CD4-positive, CD25-positive, alpha-beta regulatory T cell (primary cell): ENCODE measurements at regions not wholly inside any gene's neighbourhood (a gene's known extent, or its start where the extent isn't known, plus 50 kb on each side); places are given as distances from the start of the nearest gene placed in this dataset.

Source experiments
- ATAC-seq, 2 donors: fragments of 150-1000 bp; cut with Tn5 transposase; one replicate each; pipeline ENCODE4 v1.10.0; 2021; ENCODE audit warnings: low read depth in 2 of 2, moderate number of reproducible peaks in 2 of 2, moderate library complexity in 1 of 2
- DNase-seq, 3 donors: peaks; one replicate each; pipeline versions ENCODE4 v3.0.0 to v3.0.0-alpha.2; 2012 to 2022; ENCODE audit warnings: mixed read lengths in 1 of 3
- H3K27ac ChIP-seq: one replicate; pipeline ENCODE4 v1.7.0; 2013; ENCODE audit warnings: mild to moderate bottlenecking, low read length; ENCODE audit not compliant: insufficient read depth, poor library complexity, severe bottlenecking
- H3K27me3 ChIP-seq: one replicate; pipeline ENCODE4 v1.7.0; 2013; ENCODE audit warnings: low read length; ENCODE audit not compliant: control insufficient read depth, insufficient read depth
- H3K36me3 ChIP-seq: one replicate; pipeline ENCODE4 v1.7.0; 2013; ENCODE audit warnings: mild to moderate bottlenecking, low read length, moderate library complexity; ENCODE audit not compliant: control insufficient read depth, insufficient read depth
- H3K4me1 ChIP-seq: 2 replicates; pipeline ENCODE4 v1.7.0; 2013; ENCODE audit warnings: mild to moderate bottlenecking, low read length; ENCODE audit not compliant: insufficient read depth, control insufficient read depth, poor library complexity, severe bottlenecking
- H3K4me3 ChIP-seq: one replicate; pipeline ENCODE4 v1.7.0; 2013; ENCODE audit warnings: low read depth, mild to moderate bottlenecking, low read length, moderate library complexity
- H3K9me3 ChIP-seq, 2 experiments: 1 replicate in 1 of 2; 2 replicates in 1 of 2; pipeline ENCODE4 v1.7.0; 2013; ENCODE audit warnings: low read length in 2 of 2, mild to moderate bottlenecking in 1 of 2, moderate library complexity in 1 of 2; ENCODE audit not compliant: control insufficient read depth in 2 of 2
- H3K27ac Mint-ChIP-seq, 3 donors: one replicate each; pipeline ENCODE4 v1.8.0; 2020 to 2022; ENCODE audit warnings: mild to moderate bottlenecking in 3 of 3, mixed read lengths in 3 of 3, moderate library complexity in 2 of 3
- H3K27me3 Mint-ChIP-seq: one replicate; pipeline ENCODE4 v1.8.0; 2022; ENCODE audit warnings: mild to moderate bottlenecking, mixed read lengths
- H3K36me3 Mint-ChIP-seq: one replicate; pipeline ENCODE4 v1.8.0; 2020; ENCODE audit warnings: mixed read lengths
- H3K4me1 Mint-ChIP-seq, 4 donors: one replicate each; pipeline ENCODE4 v1.8.0; 2020 to 2022; ENCODE audit warnings: mixed read lengths in 4 of 4, mild to moderate bottlenecking in 1 of 4
- H3K4me3 Mint-ChIP-seq, 4 donors: one replicate each; pipeline ENCODE4 v1.8.0; 2020 to 2022; ENCODE audit warnings: mild to moderate bottlenecking in 4 of 4, mixed read lengths in 4 of 4, moderate library complexity in 3 of 4
- H3K9me3 Mint-ChIP-seq, 7 donors: one replicate each; pipeline ENCODE4 v1.8.0; 2020 to 2022; ENCODE audit warnings: mixed read lengths in 7 of 7, mild to moderate bottlenecking in 3 of 7, moderate library complexity in 2 of 7

DNA sequence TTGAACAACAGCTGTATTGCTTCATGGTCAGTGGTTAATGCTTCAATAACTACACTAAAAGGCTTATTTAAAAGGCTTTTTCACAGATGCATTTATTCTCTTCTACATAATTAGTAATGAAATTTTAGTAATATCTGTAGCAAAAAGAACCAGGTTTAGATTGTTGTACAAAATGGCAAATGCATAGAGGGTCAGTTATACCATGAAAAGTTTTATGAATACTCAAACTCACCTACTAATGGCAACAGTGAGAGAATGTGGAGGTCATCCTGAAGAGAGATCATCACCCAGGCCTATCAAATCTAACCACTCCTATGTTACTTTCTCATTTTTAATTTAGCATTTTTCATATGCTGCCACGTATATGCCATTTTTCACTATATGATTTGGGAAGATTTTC lies 444.3 kb upstream of the CDH9 start:
- H3K9me3 Mint-ChIP-seq, result peaks cover 1 to 26% (median 10%) of the 10 kb centered on the region in 7 donors
- no peaks in the 10 kb centered on the region for H3K27me3 Mint-ChIP-seq
- ATAC-seq, result no peak

GRCh38 chr5:27479859-27480258 lies 441.5 kb upstream of the CDH9 start:
- DNase-seq (no peak), ATAC-seq (no peak)
- Mint-ChIP-seq H3K9me3 (peaks cover 0 to 25% (median 6%) of the 10 kb centered on the region in 7 donors), H3K27me3 (no peaks in the 10 kb centered on the region), H3K4me3 (no peak overlapping the region), H3K27ac (no peak overlapping the region), H3K4me1 (no peaks in the 10 kb centered on the region), H3K36me3 (no peaks in the 10 kb centered on the region)
- no peak overlapping the region for H3K4me3 ChIP-seq
- no peaks in the 10 kb centered on the region for H3K27me3 ChIP-seq
- no peaks in the 10 kb centered on the region for H3K4me1 ChIP-seq
- no peaks in the 10 kb centered on the region for H3K36me3 ChIP-seq
- no peak overlapping the region for H3K27ac ChIP-seq
- H3K9me3 ChIP-seq, result peaks cover 4 to 13% of the 10 kb centered on the region in 2 experiments

More for the DNA sequence above, 444.3 kb upstream of the CDH9 start:
- H3K36me3 ChIP-seq, result no peaks in the 10 kb centered on the region
- no peak overlapping the region for H3K27ac ChIP-seq
- H3K4me3 Mint-ChIP-seq, result no peak overlapping the region
- no peaks in the 10 kb centered on the region for H3K27me3 ChIP-seq
- peaks cover 4 to 5% of the 10 kb centered on the region in 2 experiments for H3K9me3 ChIP-seq
- H3K4me3 ChIP-seq, result no peak overlapping the region
- H3K27ac Mint-ChIP-seq, result no peak overlapping the region
- no peak for DNase-seq
- H3K4me1 Mint-ChIP-seq, result no peaks in the 10 kb centered on the region
- H3K4me1 ChIP-seq, result no peaks in the 10 kb centered on the region
- H3K36me3 Mint-ChIP-seq, result no peaks in the 10 kb centered on the region

GRCh38 chr5:27477550-27477949 lies 439.2 kb upstream of the CDH9 start:
- Mint-ChIP-seq H3K4me3 (no peak overlapping the region), H3K4me1 (no peaks in the 10 kb centered on the region), H3K27ac (no peak overlapping the region), H3K9me3 (peaks cover 0 to 32% (median 6%) of the 10 kb centered on the region in 7 donors), H3K27me3 (no peaks in the 10 kb centered on the region), H3K36me3 (no peaks in the 10 kb centered on the region)
- Histone ChIP-seq H3K4me3 (no peak overlapping the region), H3K9me3 (peaks cover 4 to 9% of the 10 kb centered on the region in 2 experiments), H3K36me3 (no peaks in the 10 kb centered on the region), H3K27ac (no peak overlapping the region), H3K4me1 (no peaks in the 10 kb centered on the region), H3K27me3 (no peaks in the 10 kb centered on the region)
- no peak for ATAC-seq
- no peak for DNase-seq

DNA sequence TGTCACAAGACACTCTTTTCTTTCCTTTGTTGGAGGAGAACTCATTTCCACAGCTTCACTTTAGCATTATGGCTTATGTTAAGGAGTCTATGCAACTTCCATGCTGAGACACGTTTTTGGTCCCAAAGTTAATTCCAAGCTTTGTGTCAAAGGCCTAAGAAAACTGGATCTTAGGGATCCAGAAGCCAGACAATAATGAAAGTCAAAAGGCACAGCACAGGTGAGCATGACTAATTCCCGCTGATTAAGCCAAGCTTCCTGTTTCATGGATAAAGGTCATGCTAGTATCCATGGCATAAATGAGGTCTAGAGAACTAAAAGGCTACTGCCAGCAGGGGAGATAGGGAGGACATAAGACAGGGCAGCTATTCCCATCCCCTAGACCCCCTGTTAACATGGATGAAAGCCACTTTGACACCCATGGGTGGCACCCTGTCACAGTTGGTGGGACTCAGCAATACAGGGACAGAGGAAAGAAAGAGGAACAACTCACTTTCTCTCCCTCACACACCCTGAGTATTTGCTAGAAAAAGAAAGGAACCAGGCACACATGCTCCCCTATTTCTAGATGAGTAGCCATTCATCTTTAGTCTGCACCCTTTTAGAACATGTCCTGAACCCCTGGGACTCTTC lies 438.1 kb upstream of the CDH9 start:
- Mint-ChIP-seq H3K4me1 (no peaks in the 10 kb centered on the region), H3K27me3 (no peaks in the 10 kb centered on the region), H3K4me3 (no peak overlapping the region), H3K36me3 (no peaks in the 10 kb centered on the region), H3K9me3 (peaks cover 0 to 25% (median 8%) of the 10 kb centered on the region in 7 donors), H3K27ac (no peak overlapping the region)
- DNase-seq (no peak), ATAC-seq (no peak)
- no peak overlapping the region for H3K4me3 ChIP-seq
- H3K9me3 ChIP-seq, result peaks cover 4 to 9% of the 10 kb centered on the region in 2 experiments
- no peak overlapping the region for H3K27ac ChIP-seq
- H3K4me1 ChIP-seq, result no peaks in the 10 kb centered on the region
- no peaks in the 10 kb centered on the region for H3K27me3 ChIP-seq
- H3K36me3 ChIP-seq, result no peaks in the 10 kb centered on the region

DNA sequence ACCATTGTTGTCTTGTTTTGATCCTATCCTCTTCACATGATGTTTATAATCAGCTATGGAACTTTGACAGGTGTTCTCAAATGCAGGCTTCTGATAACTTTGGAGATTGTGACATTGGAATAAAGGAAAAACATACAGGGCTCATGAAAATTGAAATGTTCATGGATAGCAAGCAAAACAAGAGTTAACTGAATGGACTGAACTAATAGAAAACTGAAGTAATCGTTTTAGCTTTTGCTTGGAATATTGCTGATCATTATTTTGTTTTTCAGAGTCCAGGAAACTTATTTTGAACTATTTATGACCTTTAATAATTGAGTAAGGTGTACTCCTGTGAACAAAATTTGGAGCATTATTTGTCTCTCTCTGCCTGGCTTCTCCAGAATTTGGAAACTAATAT lies 436.7 kb upstream of the CDH9 start:
- H3K27me3 ChIP-seq, result no peaks in the 10 kb centered on the region
- Mint-ChIP-seq H3K27me3 (no peaks in the 10 kb centered on the region), H3K27ac (no peak overlapping the region), H3K9me3 (peaks cover 0 to 21% (median 6%) of the 10 kb centered on the region in 7 donors), H3K36me3 (no peaks in the 10 kb centered on the region), H3K4me1 (no peaks in the 10 kb centered on the region), H3K4me3 (no peak overlapping the region)
- H3K4me3 ChIP-seq, result no peak overlapping the region
- H3K36me3 ChIP-seq, result no peaks in the 10 kb centered on the region
- no peaks in the 10 kb centered on the region for H3K4me1 ChIP-seq
- DNase-seq, result no peak
- H3K27ac ChIP-seq, result no peak overlapping the region
- H3K9me3 ChIP-seq, result peaks cover 4 to 9% of the 10 kb centered on the region in 2 experiments
- no peak for ATAC-seq

GRCh38 chr5:27474395-27474794 lies 436.0 kb upstream of the CDH9 start:
- Mint-ChIP-seq H3K9me3 (peaks cover 0 to 21% (median 6%) of the 10 kb centered on the region in 7 donors), H3K36me3 (no peaks in the 10 kb centered on the region), H3K4me1 (no peaks in the 10 kb centered on the region), H3K27me3 (no peaks in the 10 kb centered on the region), H3K4me3 (no peak overlapping the region), H3K27ac (no peak overlapping the region)
- Histone ChIP-seq H3K27me3 (no peaks in the 10 kb centered on the region), H3K9me3 (peaks cover 4 to 9% of the 10 kb centered on the region in 2 experiments), H3K4me3 (no peak overlapping the region), H3K36me3 (no peaks in the 10 kb centered on the region), H3K27ac (no peak overlapping the region), H3K4me1 (no peaks in the 10 kb centered on the region)
- ATAC-seq (no peak), DNase-seq (no peak)

DNA sequence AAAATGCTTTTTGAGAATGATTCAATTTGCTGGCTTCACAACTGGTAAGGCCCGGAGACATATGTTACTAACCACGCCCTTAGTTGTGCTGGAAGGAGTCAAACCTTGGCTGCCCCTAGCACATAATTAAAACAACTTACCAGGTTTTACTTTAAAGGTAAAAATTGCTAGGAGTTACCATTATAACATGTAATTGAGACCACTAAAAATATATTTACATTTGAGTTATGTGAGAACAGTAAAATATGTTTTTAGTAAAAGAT lies 435.6 kb upstream of the CDH9 start:
- Histone ChIP-seq H3K27me3 (no peaks in the 10 kb centered on the region), H3K9me3 (peaks cover 4 to 9% of the 10 kb centered on the region in 2 experiments), H3K4me1 (no peaks in the 10 kb centered on the region), H3K36me3 (no peaks in the 10 kb centered on the region), H3K27ac (no peak overlapping the region), H3K4me3 (no peak overlapping the region)
- DNase-seq (no peak), ATAC-seq (no peak)
- no peaks in the 10 kb centered on the region for H3K27me3 Mint-ChIP-seq
- peaks cover 0 to 21% (median 4%) of the 10 kb centered on the region in 7 donors for H3K9me3 Mint-ChIP-seq
- H3K4me1 Mint-ChIP-seq, result no peaks in the 10 kb centered on the region
- no peaks in the 10 kb centered on the region for H3K36me3 Mint-ChIP-seq
- H3K27ac Mint-ChIP-seq, result no peak overlapping the region
- no peak overlapping the region for H3K4me3 Mint-ChIP-seq

GRCh38 chr5:27473307-27474046 lies 435.1 kb upstream of the CDH9 start:
- DNase-seq, result no peak
- Mint-ChIP-seq H3K27ac (no peak overlapping the region), H3K27me3 (no peaks in the 10 kb centered on the region), H3K4me1 (no peaks in the 10 kb centered on the region), H3K9me3 (peaks cover 0 to 21% (median 4%) of the 10 kb centered on the region in 7 donors), H3K36me3 (no peaks in the 10 kb centered on the region), H3K4me3 (no peak overlapping the region)
- ATAC-seq, result no peak
- H3K27me3 ChIP-seq, result no peaks in the 10 kb centered on the region
- peaks cover 4 to 9% of the 10 kb centered on the region in 2 experiments for H3K9me3 ChIP-seq
- no peak overlapping the region for H3K27ac ChIP-seq
- no peak overlapping the region for H3K4me3 ChIP-seq
- H3K4me1 ChIP-seq, result no peaks in the 10 kb centered on the region
- H3K36me3 ChIP-seq, result no peaks in the 10 kb centered on the region
